GM21619 (cell line): ENCODE measurements at regions not wholly inside any gene's neighbourhood (a gene's known extent, or its start where the extent isn't known, plus 50 kb on each side); places are given as distances from the start of the nearest gene placed in this dataset.

Experiments used
- ATAC-seq: cut with Tn5 transposase; IDR thresholded peaks from one replicate; pipeline ENCODE4 v1.9.1; 2021; ENCODE audit not compliant: unreplicated experiment

- no peak for ATAC-seq
These were observed 90.0 kb upstream of the MYOCD start for GRCh38 chr17:12575641-12576040.

GRCh38 chr17:12579288-12579687 is 86.4 kb upstream of the MYOCD start:
- no peak for ATAC-seq

- no peak for ATAC-seq
These were observed 85.0 kb upstream of the MYOCD start for GRCh38 chr17:12580640-12581039.

- no peak for ATAC-seq
These were observed 81.0 kb upstream of the MYOCD start for GRCh38 chr17:12584727-12585126.

GRCh38 chr17:12588531-12588930 is 77.2 kb upstream of the MYOCD start:
- ATAC-seq = no peak

- ATAC-seq = no peak
These were observed 75.3 kb upstream of the MYOCD start for GRCh38 chr17:12590417-12590816.

GRCh38 chr17:12591021-12591735 is 74.5 kb upstream of the MYOCD start:
- ATAC-seq = no peak

GRCh38 chr17:12592941-12593340 is 72.7 kb upstream of the MYOCD start:
- no peak for ATAC-seq

- no peak for ATAC-seq
These were observed 68.7 kb upstream of the MYOCD start for GRCh38 chr17:12596961-12597360.

- no peak for ATAC-seq
These were observed 67.8 kb upstream of the MYOCD start for GRCh38 chr17:12597895-12598294.

- no peak for ATAC-seq
These were observed 66.3 kb upstream of the MYOCD start for GRCh38 chr17:12599186-12599920.

- no peak for ATAC-seq
These were observed 65.3 kb upstream of the MYOCD start for GRCh38 chr17:12600349-12600748.

GRCh38 chr17:12603566-12603965 is 62.1 kb upstream of the MYOCD start:
- no peak for ATAC-seq

GRCh38 chr17:12605222-12605621 is 60.5 kb upstream of the MYOCD start:
- ATAC-seq = no peak

GRCh38 chr17:12613566-12613965 is 52.1 kb upstream of the MYOCD start:
- ATAC-seq = no peak
